HepG2 (cell line): ENCODE measurements at regions not wholly inside any gene's neighbourhood (a gene's known extent, or its start where the extent isn't known, plus 50 kb on each side); places are given as distances from the start of the nearest gene placed in this dataset.

Experiments
- ARNT ChIP-seq: fragments of 450-650 bp; IDR thresholded peaks from 2 replicates; pipeline ENCODE4 v1.6.1; 2017
- ATF7 ChIP-seq, 2 experiments: fragments of 450-650 bp in 1 of 2; sonication (generic) in 1 of 2; formaldehyde crosslinking in 1 of 2; IDR thresholded peaks; 2 replicates each; pipeline versions ENCODE4 v1.4.0 to v1.6.1; 2016 to 2020; ENCODE audit warnings: antibody characterized with exemption in 1 of 2, mild to moderate bottlenecking in 1 of 2, missing genetic modification reagents in 1 of 2
- ETV6 ChIP-seq: sonication (generic); formaldehyde crosslinking; conservative IDR thresholded peaks from 2 replicates; pipeline ENCODE4 v1.4.0; 2020; ENCODE audit warnings: missing genetic modification reagents
- HNF1A ChIP-seq, 2 experiments: sonication (generic) in 1 of 2; formaldehyde crosslinking in 1 of 2; IDR thresholded peaks; 2 replicates each; pipeline versions ENCODE4 v1.4.0 to v1.6.1; 2016 to 2020; ENCODE audit warnings: borderline replicate concordance in 1 of 2, low read depth in 1 of 2, mild to moderate bottlenecking in 1 of 2, missing genetic modification reagents in 1 of 2
- ISX ChIP-seq: sonication (generic); formaldehyde crosslinking; conservative IDR thresholded peaks from 2 replicates; pipeline ENCODE4 v1.5.0; 2020; ENCODE audit warnings: missing genetic modification reagents
- PHF20 ChIP-seq: sonication (generic); formaldehyde crosslinking; IDR thresholded peaks from 2 replicates; pipeline ENCODE4 v1.5.0; 2020; ENCODE audit warnings: mild to moderate bottlenecking, missing genetic modification reagents
- PHF21A ChIP-seq: sonication (generic); formaldehyde crosslinking; IDR thresholded peaks from 2 replicates; pipeline ENCODE4 v1.5.0; 2020; ENCODE audit warnings: mild to moderate bottlenecking, missing genetic modification reagents
- POLR2A ChIP-seq, 2 experiments: IDR thresholded peaks; 2 replicates each; pipeline ENCODE4 v1.6.1; 2011; ENCODE audit warnings: low read depth in 2 of 2, low read length in 2 of 2, mild to moderate bottlenecking in 1 of 2, moderate library complexity in 1 of 2; ENCODE audit not compliant: insufficient read depth in 1 of 2
- RBAK ChIP-seq: sonication (generic); formaldehyde crosslinking; IDR thresholded peaks from 2 replicates; pipeline ENCODE4 v1.5.1; 2020; ENCODE audit warnings: mild to moderate bottlenecking, missing genetic modification reagents
- SNAPC5 ChIP-seq: sonication (generic); formaldehyde crosslinking; IDR thresholded peaks from 2 replicates; pipeline ENCODE4 v1.8.1; 2023; ENCODE audit warnings: mild to moderate bottlenecking, missing genetic modification reagents, borderline replicate concordance
- SP140L ChIP-seq: sonication (generic); formaldehyde crosslinking; IDR thresholded peaks from 2 replicates; pipeline ENCODE4 v1.4.0; 2020; ENCODE audit warnings: missing genetic modification reagents, borderline replicate concordance
- ZNF12 ChIP-seq: sonication (generic); formaldehyde crosslinking; IDR thresholded peaks from 2 replicates; pipeline ENCODE4 v1.5.0; 2020; ENCODE audit warnings: missing genetic modification reagents
- ZNF317 ChIP-seq: sonication (generic); formaldehyde crosslinking; IDR thresholded peaks from 2 replicates; pipeline ENCODE4 v1.5.0; 2020; ENCODE audit warnings: mild to moderate bottlenecking, missing genetic modification reagents
- ZNF468 ChIP-seq: sonication (generic); formaldehyde crosslinking; IDR thresholded peaks from 2 replicates; pipeline ENCODE4 v1.8.0; 2022; ENCODE audit warnings: mild to moderate bottlenecking, moderate library complexity, missing genetic modification reagents
- TF ChIP-seq, protein P1 (sequence below), 2 experiments: sonication (generic) in 1 of 2; formaldehyde crosslinking in 1 of 2; IDR thresholded peaks; 2 replicates each; pipeline versions ENCODE4 v1.4.0 to v1.6.1; 2018 to 2020; ENCODE audit warnings: missing genetic modification reagents in 2 of 2, borderline replicate concordance in 1 of 2, low read depth in 1 of 2, mild to moderate bottlenecking in 1 of 2, missing biosample characterization in 1 of 2
- TF ChIP-seq, protein P2 (sequence below): sonication (generic); formaldehyde crosslinking; IDR thresholded peaks from 2 replicates; pipeline ENCODE4 v1.5.0; 2020; ENCODE audit warnings: missing genetic modification reagents, mild to moderate bottlenecking, borderline replicate concordance

- TF ChIP-seq HNF1A (IDR thresholded peaks at IDR 0.05; ENCODE audit: low read depth) (no peak), HNF1A (CRISPR knock-in tag; IDR thresholded peaks at IDR 0.05; ENCODE audit: borderline replicate concordance) (no peak), PHF20 (CRISPR knock-in tag) (no peak), POLR2A (IDR thresholded peaks at IDR 0.05; ENCODE audit: insufficient read depth in 1 of 2, low read depth in 2 of 2, low read length in 2 of 2) (no peak), PHF21A (CRISPR knock-in tag) (no peak), ISX (CRISPR knock-in tag) (no peak), ETV6 (CRISPR knock-in tag) (no peak), SNAPC5 (CRISPR knock-in tag) (0 out of 2 replicates have a peak, but pooled peaks have one; percentile 80), RBAK (CRISPR knock-in tag) (no peak), ATF7 (IDR thresholded peaks at IDR 0.05) (no peak), ATF7 (CRISPR knock-in tag; IDR thresholded peaks at IDR 0.05) (no peak), SP140L (CRISPR knock-in tag) (0 out of 2 replicates have a peak, but pooled peaks have one; percentile 21), ARNT (no peak), ZNF468 (no peak), ZNF317 (CRISPR knock-in tag) (peak; percentile 68; the same call in 1 of the 2 replicates), ZNF12 (CRISPR knock-in tag) (0 out of 2 replicates have a peak, but pooled peaks have one; percentile 11)
- TF ChIP-seq, protein P1, sequence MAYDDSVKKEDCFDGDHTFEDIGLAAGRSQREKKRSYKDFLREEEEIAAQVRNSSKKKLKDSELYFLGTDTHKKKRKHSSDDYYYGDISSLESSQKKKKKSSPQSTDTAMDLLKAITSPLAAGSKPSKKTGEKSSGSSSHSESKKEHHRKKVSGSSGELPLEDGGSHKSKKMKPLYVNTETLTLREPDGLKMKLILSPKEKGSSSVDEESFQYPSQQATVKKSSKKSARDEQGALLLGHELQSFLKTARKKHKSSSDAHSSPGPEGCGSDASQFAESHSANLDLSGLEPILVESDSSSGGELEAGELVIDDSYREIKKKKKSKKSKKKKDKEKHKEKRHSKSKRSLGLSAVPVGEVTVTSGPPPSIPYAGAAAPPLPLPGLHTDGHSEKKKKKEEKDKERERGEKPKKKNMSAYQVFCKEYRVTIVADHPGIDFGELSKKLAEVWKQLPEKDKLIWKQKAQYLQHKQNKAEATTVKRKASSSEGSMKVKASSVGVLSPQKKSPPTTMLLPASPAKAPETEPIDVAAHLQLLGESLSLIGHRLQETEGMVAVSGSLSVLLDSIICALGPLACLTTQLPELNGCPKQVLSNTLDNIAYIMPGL (CRISPR knock-in tag; IDR thresholded peaks at IDR 0.05; ENCODE audit: borderline replicate concordance in 1 of 2, low read depth in 1 of 2), result 0 out of 4 replicates have a peak, but pooled peaks have one; percentile 39 to 40
- TF ChIP-seq, protein P2, sequence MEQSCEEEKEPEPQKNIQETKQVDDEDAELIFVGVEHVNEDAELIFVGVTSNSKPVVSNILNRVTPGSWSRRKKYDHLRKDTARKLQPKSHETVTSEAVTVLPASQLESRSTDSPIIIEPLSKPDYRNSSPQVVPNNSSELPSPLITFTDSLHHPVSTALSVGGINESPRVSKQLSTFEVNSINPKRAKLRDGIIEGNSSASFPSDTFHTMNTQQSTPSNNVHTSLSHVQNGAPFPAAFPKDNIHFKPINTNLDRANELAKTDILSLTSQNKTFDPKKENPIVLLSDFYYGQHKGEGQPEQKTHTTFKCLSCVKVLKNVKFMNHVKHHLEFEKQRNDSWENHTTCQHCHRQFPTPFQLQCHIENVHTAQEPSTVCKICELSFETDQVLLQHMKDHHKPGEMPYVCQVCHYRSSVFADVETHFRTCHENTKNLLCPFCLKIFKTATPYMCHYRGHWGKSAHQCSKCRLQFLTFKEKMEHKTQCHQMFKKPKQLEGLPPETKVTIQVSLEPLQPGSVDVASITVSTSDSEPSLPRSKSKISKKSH (CRISPR knock-in tag), result no peak
These were observed 88.9 kb upstream of the ELOVL5 start (continued) for GRCh38 chr6:53437557-53438202.
